ENCODE measurements at regions not wholly inside any gene's neighbourhood (a gene's known extent, or its start where the extent isn't known, plus 50 kb on each side); places are given as distances from the start of the nearest gene placed in this dataset.

GRCh38 chr17:65403626-65404025, 157.8 kb downstream of the AXIN2 start:
- no peak for DNase-seq

GRCh38 chr17:65402513-65403496, 158.6 kb downstream of the AXIN2 start:
- DNase-seq, result no peak

- no peak for DNase-seq
These were observed 159.9 kb downstream of the AXIN2 start for GRCh38 chr17:65401561-65401960.

- no peak for DNase-seq
These were observed 160.7 kb downstream of the AXIN2 start for GRCh38 chr17:65400701-65401100.

- no peak for DNase-seq
These were observed 163.2 kb downstream of the AXIN2 start for GRCh38 chr17:65398040-65398787.

GRCh38 chr17:65395924-65396323, 165.5 kb downstream of the AXIN2 start:
- DNase-seq, result no peak

GRCh38 chr17:65394811-65395472, 166.5 kb downstream of the AXIN2 start:
- DNase-seq, result no peak

- DNase-seq, result no peak
These were observed 167.9 kb downstream of the AXIN2 start for GRCh38 chr17:65393514-65393913.

GRCh38 chr17:65389949-65390348, 171.5 kb downstream of the AXIN2 start:
- no peak for DNase-seq

GRCh38 chr17:65389426-65389825, 172.0 kb downstream of the AXIN2 start:
- no peak for DNase-seq

- DNase-seq, result no peak
These were observed 172.5 kb downstream of the AXIN2 start for GRCh38 chr17:65388911-65389310.

- DNase-seq, result no peak
These were observed 174.1 kb downstream of the AXIN2 start for GRCh38 chr17:65387322-65387721.

GRCh38 chr17:65385726-65386125, 175.7 kb downstream of the AXIN2 start:
- DNase-seq, result no peak

GRCh38 chr17:65385071-65385470, 176.4 kb downstream of the AXIN2 start:
- DNase-seq, result no peak

GRCh38 chr17:65381152-65381551, 180.3 kb downstream of the AXIN2 start:
- no peak for DNase-seq

GRCh38 chr17:65374966-65375365, 186.5 kb downstream of the AXIN2 start:
- no peak for DNase-seq

GRCh38 chr17:65371702-65372101, 189.7 kb downstream of the AXIN2 start:
- no peak for DNase-seq

GRCh38 chr17:65370669-65371131, 190.7 kb downstream of the AXIN2 start:
- DNase-seq, result no peak

GRCh38 chr17:65368341-65368740, 193.1 kb downstream of the AXIN2 start:
- no peak for DNase-seq

- no peak for DNase-seq
These were observed 195.2 kb downstream of the AXIN2 start for GRCh38 chr17:65366102-65366844.

- no peak for DNase-seq
These were observed 196.3 kb downstream of the AXIN2 start for GRCh38 chr17:65365169-65365568.

- no peak for DNase-seq
These were observed 197.0 kb downstream of the AXIN2 start for GRCh38 chr17:65364438-65364837.

GRCh38 chr17:65362826-65363225, 198.6 kb downstream of the AXIN2 start:
- DNase-seq, result no peak
